ENCODE measurements at regions not wholly inside any gene's neighbourhood (a gene's known extent, or its start where the extent isn't known, plus 50 kb on each side); places are given as distances from the start of the nearest gene placed in this dataset.
"Not testable (repeated sequence)": the region's sequence is repeated elsewhere in the genome, so short reads cannot be mapped to it uniquely, and the experiment has no call there.

- H3K4me3 ChIP-seq = no peak overlapping the region
- no peak for TF ChIP-seq CTCF (IDR thresholded peaks at IDR 0.05)
- H3K36me3 ChIP-seq = no peaks in the 10 kb centered on the region
- no peak overlapping the region for H3K27ac ChIP-seq
- no peaks in the 10 kb centered on the region for H3K27me3 ChIP-seq
- no peaks in the 10 kb centered on the region for H3K9me3 ChIP-seq
- no peak for DNase-seq (ENCODE audit: low spot score)
- no peaks in the 10 kb centered on the region for H3K4me1 ChIP-seq
These were observed 547.1 kb upstream of the LINC00305 start for GRCh38 chr18:64695851-64696553.

GRCh38 chr18:64693766-64694165 lies 544.9 kb upstream of the LINC00305 start:
- no peak overlapping the region for H3K4me3 ChIP-seq
- H3K27me3 ChIP-seq = no peaks in the 10 kb centered on the region
- no peaks in the 10 kb centered on the region for H3K4me1 ChIP-seq
- no peaks in the 10 kb centered on the region for H3K36me3 ChIP-seq
- H3K9me3 ChIP-seq = no peaks in the 10 kb centered on the region
- no peak for TF ChIP-seq CTCF (IDR thresholded peaks at IDR 0.05)
- H3K27ac ChIP-seq = no peak overlapping the region
- DNase-seq (ENCODE audit: low spot score) = no peak

GRCh38 chr18:64692826-64693225 lies 543.9 kb upstream of the LINC00305 start:
- DNase-seq (ENCODE audit: low spot score) = no peak
- Histone ChIP-seq H3K27ac (no peak overlapping the region), H3K27me3 (no peaks in the 10 kb centered on the region), H3K9me3 (no peaks in the 10 kb centered on the region), H3K36me3 (no peaks in the 10 kb centered on the region), H3K4me3 (no peak overlapping the region), H3K4me1 (no peaks in the 10 kb centered on the region)
- no peak for TF ChIP-seq CTCF (IDR thresholded peaks at IDR 0.05)

GRCh38 chr18:64679121-64679520 lies 530.2 kb upstream of the LINC00305 start:
- no peak overlapping the region for H3K4me3 ChIP-seq
- no peak overlapping the region for H3K27ac ChIP-seq
- no peak for TF ChIP-seq CTCF (IDR thresholded peaks at IDR 0.05)
- no peaks in the 10 kb centered on the region for H3K9me3 ChIP-seq
- DNase-seq (ENCODE audit: low spot score) = no peak
- no peaks in the 10 kb centered on the region for H3K4me1 ChIP-seq
- H3K36me3 ChIP-seq = no peaks in the 10 kb centered on the region
- H3K27me3 ChIP-seq = no peaks in the 10 kb centered on the region

- H3K36me3 ChIP-seq = no peaks in the 10 kb centered on the region
- H3K4me1 ChIP-seq = no peaks in the 10 kb centered on the region
- DNase-seq (ENCODE audit: low spot score) = no peak
- no peaks in the 10 kb centered on the region for H3K9me3 ChIP-seq
- no peak overlapping the region for H3K27ac ChIP-seq
- H3K27me3 ChIP-seq = no peaks in the 10 kb centered on the region
- TF ChIP-seq CTCF (IDR thresholded peaks at IDR 0.05) = no peak
- H3K4me3 ChIP-seq = no peak overlapping the region
These were observed 529.2 kb upstream of the LINC00305 start for GRCh38 chr18:64678048-64678447.

GRCh38 chr18:64674694-64675093 lies 525.8 kb upstream of the LINC00305 start:
- no peak for TF ChIP-seq CTCF (IDR thresholded peaks at IDR 0.05)
- Histone ChIP-seq H3K27ac (no peak overlapping the region), H3K36me3 (no peaks in the 10 kb centered on the region), H3K4me1 (no peaks in the 10 kb centered on the region), H3K9me3 (no peaks in the 10 kb centered on the region), H3K27me3 (no peaks in the 10 kb centered on the region), H3K4me3 (no peak overlapping the region)
- DNase-seq (ENCODE audit: low spot score) = no peak

- not testable (repeated sequence) for H3K9me3 ChIP-seq; H3K27ac ChIP-seq; H3K4me1 ChIP-seq; H3K27me3 ChIP-seq; H3K4me3 ChIP-seq; DNase-seq (ENCODE audit: low spot score); H3K36me3 ChIP-seq
These were observed 522.4 kb upstream of the LINC00305 start for GRCh38 chr18:64671293-64671692.

All from right atrium auricular region (tissue), 2 donors.